ENCODE measurements at regions not wholly inside any gene's neighbourhood (a gene's known extent, or its start where the extent isn't known, plus 50 kb on each side); places are given as distances from the start of the nearest gene placed in this dataset.

GRCh38 chr12:118467641-118468305 lies 91.4 kb downstream of the SUDS3 start:
- WGBS (ENCODE audit: insufficient coverage): no CpG with 5 or more reads among the region's 3 CpGs

GRCh38 chr12:118472940-118473339 lies 96.6 kb downstream of the SUDS3 start:
- no peaks in the 10 kb centered on the region for H3K9me3 ChIP-seq (replicated peaks in 1 of 2; ENCODE audit: control insufficient read depth in 1 of 2, insufficient read depth in 1 of 2, low read length in 2 of 2)
- no peak overlapping the region for H3K4me3 ChIP-seq (replicated peaks in 1 of 3; ENCODE audit: low read depth in 2 of 3, low read length in 3 of 3)
- Mint-ChIP-seq H3K36me3 (no peaks in the 10 kb centered on the region), H3K27me3 (ENCODE audit: low read depth in 3 of 3) (peaks cover 0 to 9% (median 5%) of the 10 kb centered on the region in 3 donors), H3K27ac (no peak overlapping the region), H3K9me3 (peaks cover 0 to 7% (median 4%) of the 10 kb centered on the region in 7 donors), H3K4me3 (no peak overlapping the region), H3K4me1 (no peaks in the 10 kb centered on the region)
- no peak overlapping the region for H3K4me2 ChIP-seq (replicated peaks; ENCODE audit: extremely low read depth, low read length, poor library complexity, severe bottlenecking)
- no peaks in the 10 kb centered on the region for H3K27me3 ChIP-seq (ENCODE audit: control insufficient read depth in 2 of 2, insufficient read depth in 2 of 2, low read length in 2 of 2)
- H3K9ac ChIP-seq (ENCODE audit: insufficient read depth, low read length, poor library complexity, severe bottlenecking): no peak overlapping the region
- H4K20me1 ChIP-seq (ENCODE audit: insufficient read depth, low read length): no peaks in the 10 kb centered on the region
- H2AFZ ChIP-seq (ENCODE audit: insufficient read depth, low read depth, low read length, poor library complexity, severe bottlenecking): no peak overlapping the region
- H3K36me3 ChIP-seq (replicated peaks in 1 of 2; ENCODE audit: control insufficient read depth in 1 of 2, insufficient read depth in 2 of 2, low read length in 2 of 2): no peaks in the 10 kb centered on the region
- no peaks in the 10 kb centered on the region for H3K4me1 ChIP-seq (ENCODE audit: control insufficient read depth in 1 of 2, insufficient read depth in 2 of 2, low read length in 2 of 2)
- no peaks in the 10 kb centered on the region for H3K79me2 ChIP-seq (ENCODE audit: insufficient read depth, low read length)
- TF ChIP-seq CTCF (IDR thresholded peaks at IDR 0.05): no peak
- intact Hi-C loops (cut with micrococcal nuclease): no loop called here
- DNase-seq: no peak
- no CpG with 5 or more reads among the region's 1 CpG for WGBS (ENCODE audit: insufficient coverage)
- H3K27ac ChIP-seq (ENCODE audit: low read depth in 1 of 2, low read length in 2 of 2): no peak overlapping the region

More at GRCh38 chr12:118467641-118468305, 91.4 kb downstream of the SUDS3 start:
- no peak overlapping the region for H3K4me3 ChIP-seq (replicated peaks in 1 of 3; ENCODE audit: low read depth in 2 of 3, low read length in 3 of 3)
- H3K4me3 Mint-ChIP-seq: no peak overlapping the region
- TF ChIP-seq CTCF (IDR thresholded peaks at IDR 0.05): no peak
- H3K27ac Mint-ChIP-seq: no peak overlapping the region
- H3K27me3 Mint-ChIP-seq (ENCODE audit: low read depth in 3 of 3): no peaks in the 10 kb centered on the region
- H4K20me1 ChIP-seq (ENCODE audit: insufficient read depth, low read length): no peaks in the 10 kb centered on the region
- H3K27ac ChIP-seq (ENCODE audit: low read depth in 1 of 2, low read length in 2 of 2): no peak overlapping the region
- H2AFZ ChIP-seq (ENCODE audit: insufficient read depth, low read depth, low read length, poor library complexity, severe bottlenecking): no peak overlapping the region
- H3K9me3 ChIP-seq (replicated peaks in 1 of 2; ENCODE audit: control insufficient read depth in 1 of 2, insufficient read depth in 1 of 2, low read length in 2 of 2): no peaks in the 10 kb centered on the region
- peaks cover 0 to 9% (median 2%) of the 10 kb centered on the region in 7 donors for H3K9me3 Mint-ChIP-seq
- H3K4me1 ChIP-seq (ENCODE audit: control insufficient read depth in 1 of 2, insufficient read depth in 2 of 2, low read length in 2 of 2): no peaks in the 10 kb centered on the region
- H3K79me2 ChIP-seq (ENCODE audit: insufficient read depth, low read length): no peaks in the 10 kb centered on the region
- no peak for DNase-seq
- no peaks in the 10 kb centered on the region for H3K36me3 ChIP-seq (replicated peaks in 1 of 2; ENCODE audit: control insufficient read depth in 1 of 2, insufficient read depth in 2 of 2, low read length in 2 of 2)
- intact Hi-C loops (cut with micrococcal nuclease): no loop called here
- H3K4me2 ChIP-seq (replicated peaks; ENCODE audit: extremely low read depth, low read length, poor library complexity, severe bottlenecking): no peak overlapping the region
- no peaks in the 10 kb centered on the region for H3K36me3 Mint-ChIP-seq
- H3K9ac ChIP-seq (ENCODE audit: insufficient read depth, low read length, poor library complexity, severe bottlenecking): no peak overlapping the region
- no peaks in the 10 kb centered on the region for H3K27me3 ChIP-seq (ENCODE audit: control insufficient read depth in 2 of 2, insufficient read depth in 2 of 2, low read length in 2 of 2)
- H3K4me1 Mint-ChIP-seq: no peaks in the 10 kb centered on the region
